DND-41 (cell line): ENCODE measurements at regions not wholly inside any gene's neighbourhood (a gene's known extent, or its start where the extent isn't known, plus 50 kb on each side); places are given as distances from the start of the nearest gene placed in this dataset.

Source experiments
- ATAC-seq: fragments of 200-7000 bp; cut with Tn5 transposase; 3 replicates; pipeline ENCODE4 v1.9.1; 2021; ENCODE audit warnings: low read depth; ENCODE audit not compliant: insufficient read depth
- DNase-seq: peaks from one replicate; pipeline ENCODE4 v3.0.0-alpha.2; 2020
- H2AFZ ChIP-seq: 2 replicates; pipeline ENCODE4 v1.6.0; 2012; ENCODE audit warnings: low read depth, low read length
- H3K27ac ChIP-seq: 2 replicates; pipeline ENCODE4 v1.5.1; 2012; ENCODE audit warnings: low read length, inconsistent platforms
- H3K27me3 ChIP-seq: fragments of 200-600 bp; sonication (generic); 2 replicates; pipeline ENCODE4 v1.6.0; 2012; ENCODE audit warnings: low read length, mild to moderate bottlenecking, inconsistent platforms; ENCODE audit not compliant: insufficient read depth, poor library complexity
- H3K36me3 ChIP-seq: 2 replicates; pipeline ENCODE4 v1.5.1; 2012; ENCODE audit warnings: low read length, inconsistent platforms; ENCODE audit not compliant: insufficient read depth
- H3K4me1 ChIP-seq: 2 replicates; pipeline ENCODE4 v1.5.1; 2012; ENCODE audit warnings: mild to moderate bottlenecking, low read length; ENCODE audit not compliant: insufficient read depth
- H3K4me2 ChIP-seq: 2 replicates; pipeline ENCODE4 v1.6.0; 2012; ENCODE audit warnings: mild to moderate bottlenecking, moderate library complexity, low read length, inconsistent platforms; ENCODE audit not compliant: insufficient read depth
- H3K4me3 ChIP-seq, 2 experiments: fragments of 200-600 bp in 1 of 2; shearing (Covaris generic) in 1 of 2; 2 replicates each; pipeline ENCODE4 v1.5.1; 2012 to 2016; ENCODE audit warnings: inconsistent platforms in 2 of 2, low read length in 2 of 2, mild to moderate bottlenecking in 2 of 2, low read depth in 1 of 2, moderate library complexity in 1 of 2
- H3K79me2 ChIP-seq: 2 replicates; pipeline ENCODE4 v1.6.0; 2012; ENCODE audit warnings: low read length, inconsistent platforms; ENCODE audit not compliant: insufficient read depth
- H3K9ac ChIP-seq: 2 replicates; pipeline ENCODE4 v1.6.0; 2012; ENCODE audit warnings: low read depth, mild to moderate bottlenecking, inconsistent platforms, low read length, moderate library complexity
- H3K9me3 ChIP-seq: 2 replicates; pipeline ENCODE4 v1.5.1; 2012; ENCODE audit warnings: low read length, moderate library complexity, mild to moderate bottlenecking, inconsistent platforms; ENCODE audit not compliant: insufficient read depth, severe bottlenecking
- H4K20me1 ChIP-seq: 2 replicates; pipeline ENCODE4 v1.6.0; 2012; ENCODE audit warnings: low read length; ENCODE audit not compliant: insufficient read depth
- EZH2 ChIP-seq: IDR thresholded peaks from 3 replicates; pipeline ENCODE4 v1.6.1; 2012; ENCODE audit warnings: borderline replicate concordance, low read depth, mild to moderate bottlenecking, moderate library complexity, low read length, inconsistent platforms; ENCODE audit not compliant: severe bottlenecking
- TF ChIP-seq, protein P1 (sequence below): IDR thresholded peaks from 2 replicates; pipeline ENCODE4 v1.5.1; 2012; ENCODE audit warnings: borderline replicate concordance, low read length, moderate library complexity, mild to moderate bottlenecking; ENCODE audit not compliant: poor library complexity, severe bottlenecking; ENCODE audit errors: extremely low read depth

- Histone ChIP-seq H2AFZ (no peak overlapping the region), H3K9ac (no peak overlapping the region), H3K27ac (no peak overlapping the region), H3K36me3 (no peaks in the 10 kb centered on the region), H3K27me3 (no peaks in the 10 kb centered on the region), H3K9me3 (no peaks in the 10 kb centered on the region), H3K79me2 (no peaks in the 10 kb centered on the region), H3K4me1 (no peaks in the 10 kb centered on the region), H3K4me3 (no peak overlapping the region), H4K20me1 (no peaks in the 10 kb centered on the region), H3K4me2 (no peak overlapping the region)
- ATAC-seq (no peak), DNase-seq (no peak)
- no peak for TF ChIP-seq EZH2
- TF ChIP-seq, protein P1, sequence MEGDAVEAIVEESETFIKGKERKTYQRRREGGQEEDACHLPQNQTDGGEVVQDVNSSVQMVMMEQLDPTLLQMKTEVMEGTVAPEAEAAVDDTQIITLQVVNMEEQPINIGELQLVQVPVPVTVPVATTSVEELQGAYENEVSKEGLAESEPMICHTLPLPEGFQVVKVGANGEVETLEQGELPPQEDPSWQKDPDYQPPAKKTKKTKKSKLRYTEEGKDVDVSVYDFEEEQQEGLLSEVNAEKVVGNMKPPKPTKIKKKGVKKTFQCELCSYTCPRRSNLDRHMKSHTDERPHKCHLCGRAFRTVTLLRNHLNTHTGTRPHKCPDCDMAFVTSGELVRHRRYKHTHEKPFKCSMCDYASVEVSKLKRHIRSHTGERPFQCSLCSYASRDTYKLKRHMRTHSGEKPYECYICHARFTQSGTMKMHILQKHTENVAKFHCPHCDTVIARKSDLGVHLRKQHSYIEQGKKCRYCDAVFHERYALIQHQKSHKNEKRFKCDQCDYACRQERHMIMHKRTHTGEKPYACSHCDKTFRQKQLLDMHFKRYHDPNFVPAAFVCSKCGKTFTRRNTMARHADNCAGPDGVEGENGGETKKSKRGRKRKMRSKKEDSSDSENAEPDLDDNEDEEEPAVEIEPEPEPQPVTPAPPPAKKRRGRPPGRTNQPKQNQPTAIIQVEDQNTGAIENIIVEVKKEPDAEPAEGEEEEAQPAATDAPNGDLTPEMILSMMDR = no peak
Measured at GRCh38 chr5:144015961-144016360, 154.5 kb downstream of the YIPF5 start.

DNA sequence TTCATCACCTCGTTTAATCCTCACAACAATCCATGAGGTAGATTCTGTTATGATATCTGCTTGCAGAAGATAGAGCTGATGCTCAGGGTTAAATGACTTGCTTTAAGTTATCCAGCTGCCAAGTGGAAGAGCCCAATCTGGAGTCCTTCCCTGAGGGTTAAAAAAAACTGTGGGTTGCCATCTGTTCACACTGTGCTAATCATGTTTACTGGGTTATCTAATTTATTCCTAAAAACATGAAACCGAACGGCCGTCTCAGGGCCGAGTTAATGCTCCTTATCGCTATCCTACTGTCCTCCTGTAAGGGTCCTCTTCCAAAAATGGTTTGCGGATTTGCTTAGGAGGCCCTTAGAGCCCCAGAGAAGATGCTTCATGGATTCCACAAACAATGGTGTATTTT lies 153.3 kb downstream of the YIPF5 start:
- TF ChIP-seq, protein P1 = no peak
- no peak for TF ChIP-seq EZH2
- no peak overlapping the region for H3K27ac ChIP-seq

DNA sequence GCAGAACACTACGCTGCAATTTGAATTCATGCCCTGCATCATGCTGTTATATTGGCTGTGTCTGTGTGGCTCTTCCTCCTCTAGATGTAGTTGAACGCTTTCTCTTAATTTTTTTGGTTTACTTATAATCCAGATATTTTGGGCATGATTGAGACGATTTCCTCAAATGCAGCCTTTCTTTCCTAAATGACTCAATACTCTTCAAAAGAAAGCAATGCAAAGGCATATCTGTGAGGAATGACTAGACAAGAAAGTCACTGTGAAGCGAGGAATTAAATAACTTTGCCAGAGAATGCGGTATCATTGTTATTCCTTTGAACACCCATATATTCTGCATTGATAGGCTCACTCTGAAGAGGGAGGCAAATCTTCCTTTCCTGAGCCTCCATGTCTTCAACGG lies 152.8 kb downstream of the YIPF5 start:
- Histone ChIP-seq H3K79me2 (no peaks in the 10 kb centered on the region), H3K27me3 (no peaks in the 10 kb centered on the region), H3K4me3 (no peak overlapping the region), H3K4me2 (no peak overlapping the region), H3K4me1 (no peaks in the 10 kb centered on the region), H2AFZ (no peak overlapping the region), H4K20me1 (no peaks in the 10 kb centered on the region), H3K9me3 (no peaks in the 10 kb centered on the region), H3K9ac (no peak overlapping the region), H3K27ac (no peak overlapping the region), H3K36me3 (no peaks in the 10 kb centered on the region)
- ATAC-seq = no peak
- TF ChIP-seq, protein P1 = no peak
- DNase-seq = no peak

More for the DNA sequence above, 153.3 kb downstream of the YIPF5 start:
- H3K9ac ChIP-seq = no peak overlapping the region
- H3K27me3 ChIP-seq = no peaks in the 10 kb centered on the region
- no peaks in the 10 kb centered on the region for H3K4me1 ChIP-seq
- H4K20me1 ChIP-seq = no peaks in the 10 kb centered on the region
- no peak for ATAC-seq
- no peaks in the 10 kb centered on the region for H3K36me3 ChIP-seq
- no peak overlapping the region for H2AFZ ChIP-seq
- no peaks in the 10 kb centered on the region for H3K79me2 ChIP-seq
- no peak for DNase-seq
- no peaks in the 10 kb centered on the region for H3K9me3 ChIP-seq
- H3K4me2 ChIP-seq = no peak overlapping the region
- H3K4me3 ChIP-seq = no peak overlapping the region

GRCh38 chr5:144024090-144024489 lies 146.4 kb downstream of the YIPF5 start:
- Histone ChIP-seq H3K36me3 (no peaks in the 10 kb centered on the region), H3K27ac (no peak overlapping the region), H3K79me2 (no peaks in the 10 kb centered on the region), H3K4me3 (no peak overlapping the region), H3K27me3 (peaks cover 2% of the 10 kb centered on the region), H2AFZ (no peak overlapping the region), H3K9me3 (no peaks in the 10 kb centered on the region), H3K4me1 (no peaks in the 10 kb centered on the region), H3K9ac (no peak overlapping the region), H4K20me1 (no peaks in the 10 kb centered on the region), H3K4me2 (no peak overlapping the region)
- ATAC-seq (no peak), DNase-seq (no peak)
- TF ChIP-seq, protein P1 = no peak
- TF ChIP-seq EZH2 = no peak
